GM23338 (cell line): ENCODE measurements at regions not wholly inside any gene's neighbourhood (a gene's known extent, or its start where the extent isn't known, plus 50 kb on each side); places are given as distances from the start of the nearest gene placed in this dataset.

Experiments
- EZH2 ChIP-seq: fragments of 200-600 bp; sonication (generic); IDR thresholded peaks from one replicate; pipeline ENCODE4 v1.8.0; 2017; ENCODE audit warnings: antibody characterized with exemption, mild to moderate bottlenecking, low read depth; ENCODE audit not compliant: unreplicated experiment
- EZH2phosphoT487 ChIP-seq: fragments of 200-600 bp; sonication (generic); IDR thresholded peaks from one replicate; pipeline ENCODE4 v1.8.1; 2018; ENCODE audit warnings: antibody characterized with exemption; ENCODE audit not compliant: unreplicated experiment
- TF ChIP-seq, protein P1 (sequence below), 2 experiments: fragments of 200-600 bp in 1 of 2; sonication (generic) in 1 of 2; conservative IDR thresholded peaks; 2 replicates each; pipeline versions ENCODE4 v1.5.1 to v1.6.1; 2016 to 2017; ENCODE audit warnings: antibody characterized with exemption in 2 of 2, low read depth in 2 of 2, mild to moderate bottlenecking in 2 of 2, moderate library complexity in 1 of 2

- TF ChIP-seq, protein P1, sequence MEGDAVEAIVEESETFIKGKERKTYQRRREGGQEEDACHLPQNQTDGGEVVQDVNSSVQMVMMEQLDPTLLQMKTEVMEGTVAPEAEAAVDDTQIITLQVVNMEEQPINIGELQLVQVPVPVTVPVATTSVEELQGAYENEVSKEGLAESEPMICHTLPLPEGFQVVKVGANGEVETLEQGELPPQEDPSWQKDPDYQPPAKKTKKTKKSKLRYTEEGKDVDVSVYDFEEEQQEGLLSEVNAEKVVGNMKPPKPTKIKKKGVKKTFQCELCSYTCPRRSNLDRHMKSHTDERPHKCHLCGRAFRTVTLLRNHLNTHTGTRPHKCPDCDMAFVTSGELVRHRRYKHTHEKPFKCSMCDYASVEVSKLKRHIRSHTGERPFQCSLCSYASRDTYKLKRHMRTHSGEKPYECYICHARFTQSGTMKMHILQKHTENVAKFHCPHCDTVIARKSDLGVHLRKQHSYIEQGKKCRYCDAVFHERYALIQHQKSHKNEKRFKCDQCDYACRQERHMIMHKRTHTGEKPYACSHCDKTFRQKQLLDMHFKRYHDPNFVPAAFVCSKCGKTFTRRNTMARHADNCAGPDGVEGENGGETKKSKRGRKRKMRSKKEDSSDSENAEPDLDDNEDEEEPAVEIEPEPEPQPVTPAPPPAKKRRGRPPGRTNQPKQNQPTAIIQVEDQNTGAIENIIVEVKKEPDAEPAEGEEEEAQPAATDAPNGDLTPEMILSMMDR (conservative IDR thresholded peaks at IDR 0.05; ENCODE audit: low read depth in 2 of 2) = no peak
- TF ChIP-seq EZH2 (no peak), EZH2phosphoT487 (no peak)
Measured at GRCh38 chr14:29227631-29228030, 461.0 kb downstream of the FOXG1 start.
